Left lung (tissue), 4 donors: ENCODE measurements at regions not wholly inside any gene's neighbourhood (a gene's known extent, or its start where the extent isn't known, plus 50 kb on each side); places are given as distances from the start of the nearest gene placed in this dataset.

Experiments
- ATAC-seq: fragments of 200-7000 bp; cut with Tn5 transposase; one replicate; pipeline ENCODE4 v1.9.1; 2020; ENCODE audit warnings: moderate library complexity
- DNase-seq, 4 donors: peaks; one replicate each; pipeline ENCODE4 v3.0.0-alpha.2; 2013 to 2020
- H3K27ac ChIP-seq, 2 donors: fragments of 200-600 bp; sonication (generic) in 1 of 2; one replicate each; pipeline versions ENCODE4 v1.5.0 to v1.8.0; 2020 to 2021
- H3K27me3 ChIP-seq, 2 donors: fragments of 200-600 bp; sonication (generic) in 1 of 2; one replicate each; pipeline versions ENCODE4 v1.5.0 to v1.8.0; 2020 to 2021
- H3K36me3 ChIP-seq, 2 donors: fragments of 200-600 bp; sonication (generic) in 1 of 2; one replicate each; pipeline versions ENCODE4 v1.5.0 to v1.8.0; 2020 to 2021
- H3K4me1 ChIP-seq, 2 donors: fragments of 200-600 bp; one replicate each; pipeline ENCODE4 v1.8.0; 2021
- H3K4me3 ChIP-seq, 2 donors: fragments of 200-600 bp; sonication (generic) in 1 of 2; one replicate each; pipeline versions ENCODE4 v1.5.0 to v1.8.0; 2020 to 2021; ENCODE audit warnings: mild to moderate bottlenecking in 1 of 2
- H3K9me3 ChIP-seq, 2 donors: fragments of 200-600 bp; sonication (generic) in 1 of 2; one replicate each; pipeline versions ENCODE4 v1.5.0 to v1.8.0; 2020 to 2021
- intact Hi-C, 2 donors: fragments of 100-400 bp; cut with DNase I; formaldehyde crosslinking; loops; one replicate each; pipeline versions ENCODE4 v1.11.2 to v1.14.2; 2022
- TF ChIP-seq, protein P1 (sequence below), 2 donors: fragments of 200-600 bp; sonication (generic) in 1 of 2; IDR thresholded peaks; one replicate each; pipeline versions ENCODE4 v1.5.0 to v1.8.0; 2021; ENCODE audit warnings: antibody characterized with exemption in 2 of 2
- donor health status: DM: no; HTN: yes; CAD: no.
- donor health status: DM: no; HTN: no; CAD: no.

DNA sequence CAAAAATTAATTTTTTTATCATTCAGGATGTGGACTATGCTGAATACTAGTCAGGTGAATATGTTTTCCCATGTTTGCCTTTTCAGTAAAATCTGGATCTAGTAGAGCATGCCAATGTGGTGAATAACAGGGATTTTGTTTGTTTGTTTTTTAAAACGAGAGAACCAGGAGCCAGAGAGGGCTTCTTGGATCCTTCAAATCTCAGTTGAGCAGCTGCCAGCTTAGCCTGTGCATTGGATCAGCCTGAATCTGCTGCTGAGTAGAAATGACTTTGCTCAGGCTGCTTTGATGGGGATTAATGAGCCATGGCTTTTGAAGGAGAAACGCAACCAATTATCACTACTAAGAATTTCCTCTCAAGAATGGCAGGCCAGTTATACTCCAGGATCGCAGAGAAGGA is 493.8 kb downstream of the ARL4A start:
- Histone ChIP-seq H3K4me3 (no peak overlapping the region), H3K27me3 (no peaks in the 10 kb centered on the region), H3K9me3 (no peaks in the 10 kb centered on the region), H3K36me3 (no peaks in the 10 kb centered on the region), H3K27ac (no peak overlapping the region), H3K4me1 (no peaks in the 10 kb centered on the region)
- intact Hi-C loops: no loop called here
- no peak for ATAC-seq
- DNase-seq: no peak
- TF ChIP-seq, protein P1, sequence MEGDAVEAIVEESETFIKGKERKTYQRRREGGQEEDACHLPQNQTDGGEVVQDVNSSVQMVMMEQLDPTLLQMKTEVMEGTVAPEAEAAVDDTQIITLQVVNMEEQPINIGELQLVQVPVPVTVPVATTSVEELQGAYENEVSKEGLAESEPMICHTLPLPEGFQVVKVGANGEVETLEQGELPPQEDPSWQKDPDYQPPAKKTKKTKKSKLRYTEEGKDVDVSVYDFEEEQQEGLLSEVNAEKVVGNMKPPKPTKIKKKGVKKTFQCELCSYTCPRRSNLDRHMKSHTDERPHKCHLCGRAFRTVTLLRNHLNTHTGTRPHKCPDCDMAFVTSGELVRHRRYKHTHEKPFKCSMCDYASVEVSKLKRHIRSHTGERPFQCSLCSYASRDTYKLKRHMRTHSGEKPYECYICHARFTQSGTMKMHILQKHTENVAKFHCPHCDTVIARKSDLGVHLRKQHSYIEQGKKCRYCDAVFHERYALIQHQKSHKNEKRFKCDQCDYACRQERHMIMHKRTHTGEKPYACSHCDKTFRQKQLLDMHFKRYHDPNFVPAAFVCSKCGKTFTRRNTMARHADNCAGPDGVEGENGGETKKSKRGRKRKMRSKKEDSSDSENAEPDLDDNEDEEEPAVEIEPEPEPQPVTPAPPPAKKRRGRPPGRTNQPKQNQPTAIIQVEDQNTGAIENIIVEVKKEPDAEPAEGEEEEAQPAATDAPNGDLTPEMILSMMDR (IDR thresholded peaks at IDR 0.05): no peak

DNA sequence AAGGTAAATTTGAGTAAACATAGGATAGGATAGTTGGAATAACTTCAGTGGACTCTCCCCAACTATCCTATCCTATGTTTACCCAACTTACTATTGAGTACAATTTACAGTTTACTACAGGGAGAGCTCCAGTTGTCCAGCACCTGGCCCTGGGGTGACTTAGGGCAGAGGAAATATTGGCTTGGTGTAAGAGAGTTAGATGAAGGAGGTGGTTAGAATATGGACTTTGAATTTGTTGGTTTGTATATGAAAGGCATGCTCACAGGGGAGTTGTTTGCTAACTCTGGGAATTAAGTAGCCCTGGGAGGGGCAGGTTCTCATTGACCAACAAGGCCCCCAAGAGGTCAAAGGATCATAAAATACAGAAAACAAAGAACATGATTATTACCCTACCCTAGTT is 497.7 kb downstream of the ARL4A start:
- Histone ChIP-seq H3K9me3 (no peaks in the 10 kb centered on the region), H3K27me3 (no peaks in the 10 kb centered on the region), H3K4me1 (no peaks in the 10 kb centered on the region), H3K36me3 (no peaks in the 10 kb centered on the region), H3K27ac (no peak overlapping the region), H3K4me3 (no peak overlapping the region)
- ATAC-seq (no peak), DNase-seq (no peak)
- intact Hi-C loops: no loop called here
- TF ChIP-seq, protein P1 (IDR thresholded peaks at IDR 0.05): no peak

DNA sequence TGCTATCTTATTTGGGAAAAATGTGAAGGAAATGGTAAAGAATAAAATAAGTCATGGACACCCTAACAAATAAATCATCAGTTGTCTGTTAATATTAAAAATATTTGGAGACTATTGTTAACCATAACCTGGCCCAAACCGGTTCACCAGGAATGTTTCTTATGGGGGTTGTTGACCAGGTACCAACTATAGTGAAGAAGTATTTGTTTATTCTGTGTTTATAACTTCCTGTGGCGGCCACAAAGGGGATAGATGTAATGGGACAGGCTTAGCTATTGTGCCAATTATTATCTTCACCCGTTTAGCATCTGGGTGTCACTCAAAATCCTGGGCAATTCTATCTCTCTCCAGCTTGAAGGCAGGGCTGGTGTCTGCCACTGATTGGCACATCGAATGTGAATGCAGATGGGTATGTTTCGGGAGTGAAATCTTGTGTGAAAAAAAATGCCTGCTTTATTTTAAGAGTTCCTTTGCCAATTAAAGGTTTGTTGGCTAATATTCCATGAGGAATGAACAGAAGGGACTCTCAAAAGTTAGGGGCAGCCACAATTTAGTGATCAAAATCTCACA is 500.9 kb downstream of the ARL4A start:
- intact Hi-C loops: no loop called here
- Histone ChIP-seq H3K36me3 (no peaks in the 10 kb centered on the region), H3K4me1 (no peaks in the 10 kb centered on the region), H3K9me3 (no peaks in the 10 kb centered on the region), H3K27ac (no peak overlapping the region), H3K27me3 (no peaks in the 10 kb centered on the region), H3K4me3 (no peak overlapping the region)
- TF ChIP-seq, protein P1 (IDR thresholded peaks at IDR 0.05): no peak
- ATAC-seq (no peak), DNase-seq (no peak)

DNA sequence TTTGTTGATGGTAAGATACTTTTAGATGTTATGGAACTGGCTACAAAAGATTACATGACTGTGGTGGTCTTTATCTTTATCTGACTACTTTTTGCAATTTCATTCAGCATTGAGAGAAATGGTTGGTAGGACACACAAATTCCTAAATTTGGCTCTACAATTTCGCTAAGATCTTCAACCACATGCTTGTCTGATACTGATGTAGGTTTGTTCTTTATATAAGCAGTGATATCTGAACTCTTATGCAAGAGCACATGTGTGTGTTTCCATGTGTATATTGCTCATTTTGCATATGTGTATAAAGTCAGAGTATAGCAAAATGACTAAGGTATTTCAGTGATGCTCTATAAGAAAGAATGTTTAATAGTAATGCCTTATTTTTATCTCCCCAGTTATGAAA is 501.5 kb downstream of the ARL4A start:
- H3K9me3 ChIP-seq: no peaks in the 10 kb centered on the region
- DNase-seq: no peak
- no peak overlapping the region for H3K27ac ChIP-seq
- TF ChIP-seq, protein P1 (IDR thresholded peaks at IDR 0.05): no peak
- no peak overlapping the region for H3K4me3 ChIP-seq
- H3K4me1 ChIP-seq: no peaks in the 10 kb centered on the region
- no peaks in the 10 kb centered on the region for H3K36me3 ChIP-seq
- no peaks in the 10 kb centered on the region for H3K27me3 ChIP-seq
- intact Hi-C loops: no loop called here
- no peak for ATAC-seq

DNA sequence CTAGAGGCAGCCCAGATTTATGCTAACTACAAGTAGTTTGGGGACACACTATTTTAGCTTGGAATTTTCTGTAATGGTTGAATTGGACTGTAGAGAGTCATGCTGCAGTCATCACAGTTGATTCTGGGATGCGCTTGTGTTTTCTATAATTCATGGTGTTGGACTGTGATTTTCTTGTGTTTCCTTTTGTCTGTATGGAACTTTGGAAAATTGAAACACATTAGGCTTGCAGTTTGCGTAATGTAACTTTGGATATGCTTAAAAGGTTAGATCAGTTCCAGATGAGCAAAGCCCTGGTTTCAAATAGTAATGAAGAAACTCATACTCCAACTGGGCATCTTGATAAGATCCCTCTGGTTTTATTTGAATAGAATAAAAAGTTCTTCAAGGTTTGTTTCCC is 502.2 kb downstream of the ARL4A start:
- Histone ChIP-seq H3K9me3 (no peaks in the 10 kb centered on the region), H3K27ac (no peak overlapping the region), H3K4me1 (no peaks in the 10 kb centered on the region), H3K4me3 (no peak overlapping the region), H3K27me3 (no peaks in the 10 kb centered on the region), H3K36me3 (no peaks in the 10 kb centered on the region)
- no peak for ATAC-seq
- TF ChIP-seq, protein P1 (IDR thresholded peaks at IDR 0.05): no peak
- intact Hi-C loops: no loop called here
- no peak for DNase-seq
